GM19463 (cell line): ENCODE measurements at regions not wholly inside any gene's neighbourhood (a gene's known extent, or its start where the extent isn't known, plus 50 kb on each side); places are given as distances from the start of the nearest gene placed in this dataset.
"Not testable (repeated sequence)": the region's sequence is repeated elsewhere in the genome, so short reads cannot be mapped to it uniquely, and the experiment has no call there.

Experiments used
- ATAC-seq: cut with Tn5 transposase; IDR thresholded peaks from one replicate; pipeline ENCODE4 v1.9.1; 2021; ENCODE audit warnings: mild to moderate bottlenecking, moderate library complexity; ENCODE audit not compliant: unreplicated experiment

DNA sequence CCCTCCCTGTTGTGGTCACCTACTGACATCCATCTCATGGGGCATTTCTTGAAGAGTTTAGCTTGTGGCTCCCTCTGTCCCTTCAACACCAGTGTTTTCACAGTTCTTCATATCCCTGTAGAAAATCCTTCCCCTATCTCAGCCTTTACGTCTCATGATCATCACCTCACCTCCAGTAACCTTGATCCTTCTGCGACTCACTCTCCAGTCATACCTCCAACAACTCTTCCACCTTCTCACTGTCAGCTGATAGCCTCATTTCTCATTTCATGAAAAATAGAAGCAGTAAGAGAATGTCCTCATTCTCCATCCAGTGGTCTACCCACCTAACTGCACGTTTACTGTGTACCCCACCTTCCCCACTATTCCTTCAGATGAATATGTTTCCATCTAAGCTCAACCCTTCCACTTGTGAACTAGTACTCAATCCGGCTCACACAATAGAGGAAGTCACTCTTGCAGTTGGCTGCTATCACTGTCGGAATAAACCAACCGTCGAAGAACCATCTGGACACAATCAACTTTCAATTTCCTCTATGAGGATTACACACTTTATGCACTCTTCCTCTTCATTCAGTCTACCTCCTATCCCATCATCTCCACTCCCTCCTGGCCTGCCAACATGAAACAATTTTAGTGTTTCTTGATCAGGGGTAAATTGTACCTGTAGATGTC lies 256.0 kb downstream of the AHR start:
- no peak for ATAC-seq

DNA sequence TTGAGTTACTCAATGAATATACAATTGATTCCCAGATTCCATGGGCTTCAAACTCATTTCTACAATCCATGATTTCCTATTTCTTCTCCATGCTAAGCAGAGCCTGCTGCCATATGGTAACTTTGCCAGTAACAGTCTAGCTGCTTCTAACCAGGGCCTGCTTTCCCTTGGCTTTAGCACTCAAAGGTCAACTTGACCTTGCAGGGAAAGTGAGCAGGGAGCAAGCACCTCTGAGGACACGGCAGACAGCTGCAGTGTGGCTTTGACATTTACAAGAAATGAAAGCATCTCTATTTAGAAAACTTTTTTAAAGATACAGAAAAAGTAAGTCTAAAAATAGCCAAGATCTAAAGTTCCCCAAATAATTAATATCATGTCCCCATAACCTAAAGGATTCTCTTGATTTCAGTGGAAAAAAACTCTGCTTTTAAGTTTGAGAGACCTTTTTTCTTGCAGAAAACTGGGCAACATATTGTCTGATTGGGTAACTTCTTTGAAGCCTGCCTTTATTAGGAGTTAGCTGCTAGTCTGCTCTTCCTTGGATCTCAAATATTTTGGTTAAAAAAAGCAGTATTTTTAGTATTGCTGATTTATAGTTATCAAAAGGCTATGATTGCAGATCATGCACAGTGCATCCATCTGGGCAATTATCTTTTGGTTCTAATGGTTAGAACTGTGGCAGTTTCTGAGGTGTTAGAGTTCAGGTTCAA lies 257.9 kb downstream of the AHR start:
- ATAC-seq: peak; percentile 44

DNA sequence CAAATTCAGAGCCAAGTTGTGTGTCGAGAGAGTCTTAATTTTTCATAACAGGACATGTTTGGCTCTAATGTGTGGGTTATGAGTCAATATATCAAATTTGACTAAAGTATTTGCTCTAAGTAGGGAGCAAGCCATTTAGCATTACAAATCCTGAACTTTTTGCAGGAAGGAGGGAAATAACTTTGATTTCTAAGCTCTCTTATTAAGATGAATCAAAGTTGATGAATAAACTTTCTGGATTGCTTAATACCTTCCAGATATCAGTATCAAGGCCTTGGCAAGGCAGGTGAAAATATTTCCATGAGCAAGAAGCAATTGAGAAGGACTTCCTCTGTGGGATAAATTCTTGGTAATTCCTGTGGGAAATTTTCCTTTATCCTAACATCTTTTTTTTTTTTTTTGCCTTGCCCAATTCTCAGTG lies 258.8 kb downstream of the AHR start:
- ATAC-seq: no peak

DNA sequence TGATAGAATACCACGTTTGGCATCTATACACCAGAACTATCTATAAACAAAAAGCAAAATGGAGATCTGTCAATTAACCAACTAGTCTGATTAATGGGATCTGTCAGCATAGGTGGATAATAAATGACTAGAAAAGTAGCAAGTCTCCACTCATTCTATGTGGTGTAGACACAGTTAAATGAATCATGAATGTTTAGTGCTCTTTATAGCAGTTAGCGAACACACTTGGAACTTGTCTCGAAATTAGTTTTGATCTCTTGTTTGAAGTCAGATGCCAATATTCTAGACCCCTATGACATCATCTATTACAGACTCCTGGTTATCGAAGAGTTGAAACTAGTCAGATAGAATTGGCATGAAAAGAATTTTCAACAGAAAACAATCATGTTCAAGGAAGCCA lies 259.7 kb downstream of the AHR start:
- ATAC-seq: no peak

DNA sequence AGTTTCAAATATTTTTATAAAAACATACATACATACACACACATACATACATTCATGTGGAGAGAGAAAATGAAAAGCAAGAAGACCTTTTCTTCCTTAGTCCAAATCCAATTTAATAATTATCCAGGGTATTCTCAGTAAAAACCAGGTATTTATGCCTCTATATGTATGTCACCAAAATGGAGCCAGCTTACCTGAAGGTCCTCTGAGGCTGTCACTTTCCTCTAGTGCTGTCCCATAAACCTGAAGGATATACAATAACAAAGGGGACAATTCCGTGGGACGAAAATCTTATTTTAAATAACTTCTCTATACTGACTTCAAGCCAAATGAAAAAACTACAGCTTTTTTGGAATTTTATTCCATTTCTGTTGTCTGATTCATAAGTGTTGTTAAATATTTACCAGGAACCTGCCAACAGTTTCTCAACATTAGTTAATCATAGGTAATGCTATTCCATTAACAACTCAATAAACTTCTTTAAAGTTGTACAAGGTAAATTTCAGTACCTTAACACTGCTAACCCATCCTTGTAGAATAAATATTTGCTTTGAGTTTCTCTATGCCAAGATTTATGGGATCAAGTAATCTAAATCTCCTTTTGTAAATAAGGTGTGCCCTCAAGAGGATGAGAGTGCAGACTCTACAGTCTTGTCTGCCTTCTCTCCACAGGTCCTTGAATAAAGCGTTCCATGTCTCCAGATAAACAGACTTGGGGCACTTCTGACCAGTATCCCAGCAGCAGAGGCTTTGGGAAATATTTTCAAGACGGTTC lies 260.3 kb downstream of the AHR start:
- no peak for ATAC-seq

DNA sequence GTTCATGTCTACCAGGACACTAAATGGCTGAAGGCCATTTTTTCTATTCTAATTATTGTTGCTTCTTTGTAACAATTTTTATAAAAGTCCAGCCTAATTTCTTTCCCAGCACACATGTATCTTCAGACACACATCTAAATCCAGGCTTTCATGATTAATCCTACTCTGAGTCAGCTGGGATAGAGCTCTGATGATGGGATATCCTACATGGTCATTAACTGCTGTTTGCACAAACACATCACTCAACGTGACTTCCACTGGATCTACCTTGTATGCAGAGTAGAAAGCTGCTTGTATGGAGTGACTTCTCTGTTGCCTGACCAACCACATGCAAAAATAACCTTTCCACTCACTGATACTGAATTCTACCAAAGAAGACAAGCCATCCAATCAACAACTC lies 260.9 kb downstream of the AHR start:
- no peak for ATAC-seq

DNA sequence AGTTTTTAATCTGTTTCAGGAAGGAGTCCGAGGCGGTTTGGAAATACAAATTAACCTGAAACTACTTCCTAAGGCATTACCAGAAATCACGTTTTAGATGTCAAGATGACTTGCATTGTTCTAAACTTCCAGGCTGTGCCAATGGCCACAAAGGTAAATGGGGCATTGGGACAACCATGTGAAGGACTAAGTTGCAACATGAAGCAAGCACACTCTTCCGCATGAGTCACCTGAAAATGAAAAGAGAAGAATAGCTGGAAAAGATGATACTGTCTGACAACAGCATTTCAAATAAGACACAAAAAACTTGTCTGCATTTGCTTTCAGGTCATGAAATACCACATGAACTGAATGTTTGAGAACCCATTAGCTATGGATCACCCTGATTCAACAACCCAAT lies 262.1 kb downstream of the AHR start:
- ATAC-seq: no peak

DNA sequence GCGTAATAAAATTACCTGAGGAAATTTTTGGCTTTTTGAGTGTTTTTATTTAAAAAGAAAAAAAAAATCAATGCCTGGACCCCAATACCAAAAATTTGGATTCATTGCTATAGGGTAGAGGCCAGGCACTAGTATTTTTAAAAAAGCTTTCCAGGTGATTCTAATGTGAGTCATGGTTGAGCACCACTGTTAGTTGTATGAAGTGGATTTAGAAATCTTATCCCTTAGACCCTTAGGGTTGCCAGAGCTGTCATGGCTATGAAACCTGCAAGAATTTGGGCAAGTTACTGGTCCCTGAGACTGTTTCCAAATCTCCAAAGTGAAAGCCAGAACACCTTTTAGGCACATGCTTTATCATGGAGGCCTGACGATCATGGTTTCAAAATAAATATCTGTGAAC lies 262.5 kb downstream of the AHR start:
- no peak for ATAC-seq

DNA sequence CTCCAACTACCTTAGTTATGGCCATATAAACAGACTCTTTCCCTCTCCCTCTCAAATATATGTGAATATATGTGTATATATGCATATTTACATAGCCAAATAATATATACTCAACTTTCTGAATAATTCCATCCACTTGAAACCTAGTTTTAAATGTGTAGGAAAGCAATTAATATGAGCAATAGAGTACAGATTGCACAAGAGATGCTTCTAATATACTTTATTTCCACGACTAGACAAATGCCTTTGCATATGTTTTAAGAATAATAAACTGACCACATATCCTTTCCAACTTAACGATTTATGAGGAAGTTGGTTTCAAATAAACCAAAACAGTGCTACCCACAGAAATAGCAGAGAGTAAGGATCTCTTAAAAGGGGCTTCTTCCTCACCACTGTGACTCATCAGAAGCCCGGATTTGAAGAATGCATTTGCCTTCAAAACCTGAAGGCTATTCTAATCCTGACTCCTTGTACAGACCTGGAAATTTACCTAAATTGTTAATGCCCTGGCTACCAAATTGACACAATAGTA lies 266.3 kb downstream of the AHR start:
- ATAC-seq: no peak

DNA sequence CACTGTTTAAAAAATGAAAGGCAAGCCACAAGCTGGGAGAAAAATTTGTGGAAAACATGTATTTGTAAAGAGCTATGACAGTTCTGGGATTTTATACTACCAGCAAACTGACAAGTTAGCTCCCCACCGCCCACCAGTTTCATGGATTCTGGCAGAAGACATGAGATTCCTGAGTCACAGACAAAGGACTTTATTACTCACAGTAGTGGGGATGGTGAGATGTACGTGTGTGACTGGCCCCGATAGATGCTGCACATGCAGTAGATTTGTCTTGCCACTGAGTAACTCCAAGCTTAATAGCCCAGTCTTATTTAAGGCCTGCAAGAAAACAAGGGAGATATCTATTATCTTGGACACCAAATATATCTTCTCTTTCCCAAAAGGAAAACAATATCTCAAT lies 281.7 kb downstream of the AHR start:
- ATAC-seq: no peak

DNA sequence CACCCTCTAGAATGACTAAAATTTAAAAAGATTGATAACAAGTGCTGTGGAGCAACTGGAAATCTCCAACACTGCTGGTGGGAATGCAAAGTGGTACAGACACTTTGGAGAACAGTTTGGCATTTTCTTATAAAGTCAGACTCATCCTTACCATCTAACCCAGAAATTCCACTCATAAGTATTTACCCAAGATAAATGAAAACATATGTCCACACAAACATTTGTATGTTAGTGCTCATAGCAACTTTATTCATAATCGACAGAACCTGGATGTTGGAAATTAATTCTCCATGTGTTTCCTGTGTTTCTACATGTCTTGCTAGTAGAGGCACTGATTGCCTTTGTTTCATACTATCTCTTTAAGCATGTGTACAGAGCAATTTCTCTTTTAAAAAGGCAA lies 282.4 kb downstream of the AHR start:
- ATAC-seq: no peak

DNA sequence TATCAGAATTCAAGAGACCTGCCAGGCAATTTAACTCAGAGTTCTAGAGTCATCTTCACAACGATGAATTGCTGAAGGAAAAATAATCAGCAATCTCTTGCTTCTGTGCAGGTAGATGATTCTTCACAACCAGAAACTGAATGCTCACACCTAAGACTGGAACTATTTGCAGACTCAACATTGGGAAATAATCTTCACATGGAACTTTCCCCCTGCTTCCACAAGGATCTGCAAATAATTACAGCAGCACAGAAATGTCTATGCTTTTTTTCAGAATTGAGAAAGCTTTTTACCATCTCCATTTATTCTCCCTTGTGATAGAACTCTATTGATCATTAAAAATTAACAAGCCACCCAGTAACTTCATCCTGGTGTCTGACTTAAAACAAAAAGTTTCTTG lies 282.8 kb downstream of the AHR start:
- no peak for ATAC-seq

DNA sequence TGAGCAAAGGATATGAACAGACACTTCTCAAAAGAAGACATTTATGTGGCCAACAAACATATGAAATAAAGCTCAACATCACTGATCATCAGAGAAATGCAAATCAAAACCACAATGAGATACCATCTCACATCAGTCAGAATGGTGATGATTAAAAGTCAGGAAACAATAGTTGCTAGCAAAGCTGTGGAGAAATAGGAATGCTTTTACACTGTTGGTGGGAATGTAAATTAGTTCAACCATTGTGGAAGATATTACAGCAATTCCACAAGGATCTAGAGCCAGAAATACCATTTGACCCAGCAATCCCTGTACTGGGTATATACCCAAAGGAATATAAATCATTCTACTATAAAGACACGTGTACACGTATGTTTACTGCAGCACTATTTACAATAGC lies 284.2 kb downstream of the AHR start:
- ATAC-seq: not testable (repeated sequence)

DNA sequence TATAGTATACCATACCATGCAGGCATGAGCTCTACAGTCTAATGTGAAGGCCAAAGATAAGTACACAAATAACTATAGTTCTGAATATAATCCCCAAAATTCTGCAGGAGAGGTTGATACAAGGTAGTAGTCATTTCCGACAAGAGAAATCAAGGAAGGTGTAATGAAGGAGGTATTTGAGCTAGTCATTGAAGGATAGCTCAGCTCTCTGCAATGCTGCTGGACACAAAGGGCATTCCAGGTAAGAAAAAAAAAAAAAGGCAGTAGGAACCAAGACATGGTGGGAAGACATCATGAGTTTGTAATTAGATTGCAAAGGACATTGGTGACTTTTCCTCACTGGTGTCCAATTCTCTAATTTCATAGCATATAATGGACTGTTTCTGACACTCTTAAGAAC lies 285.3 kb downstream of the AHR start:
- ATAC-seq: no peak

DNA sequence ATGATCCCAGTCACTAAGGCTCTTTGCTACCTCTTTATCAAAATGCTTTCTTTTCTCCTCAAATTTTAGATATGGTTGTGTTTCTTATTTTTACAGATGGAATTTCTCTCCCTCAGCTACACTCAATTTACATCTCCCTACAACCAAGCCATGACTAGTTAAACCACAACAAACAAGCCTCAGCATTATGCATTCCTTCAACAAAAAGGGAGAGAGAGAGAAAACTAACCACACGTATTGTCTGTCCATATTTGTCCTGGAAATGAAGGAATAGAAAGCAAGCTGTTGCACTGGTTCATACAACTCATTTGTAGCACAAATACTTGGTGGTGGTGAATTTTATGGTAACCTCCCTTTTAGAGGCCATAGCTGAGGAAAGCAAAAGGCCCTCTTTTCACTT lies 286.4 kb downstream of the AHR start:
- ATAC-seq: no peak

DNA sequence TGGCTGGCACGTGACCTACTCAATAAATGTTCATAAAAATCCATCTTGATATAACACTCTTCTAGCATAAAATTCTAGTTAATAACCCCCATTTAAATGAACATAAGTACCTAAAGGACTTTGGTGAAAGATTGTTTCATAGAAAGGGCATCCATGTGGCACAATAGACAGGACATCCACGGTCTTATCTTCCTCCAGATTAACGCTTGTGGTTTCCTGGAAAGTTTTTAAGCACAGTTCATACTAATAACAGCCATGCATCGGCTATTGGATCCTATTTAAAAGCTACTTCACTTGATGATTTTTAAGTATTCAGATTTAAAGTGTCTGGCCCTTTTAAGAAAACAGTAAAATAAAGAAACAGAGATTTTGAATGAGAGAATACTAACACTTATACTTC lies 288.3 kb downstream of the AHR start:
- no peak for ATAC-seq

DNA sequence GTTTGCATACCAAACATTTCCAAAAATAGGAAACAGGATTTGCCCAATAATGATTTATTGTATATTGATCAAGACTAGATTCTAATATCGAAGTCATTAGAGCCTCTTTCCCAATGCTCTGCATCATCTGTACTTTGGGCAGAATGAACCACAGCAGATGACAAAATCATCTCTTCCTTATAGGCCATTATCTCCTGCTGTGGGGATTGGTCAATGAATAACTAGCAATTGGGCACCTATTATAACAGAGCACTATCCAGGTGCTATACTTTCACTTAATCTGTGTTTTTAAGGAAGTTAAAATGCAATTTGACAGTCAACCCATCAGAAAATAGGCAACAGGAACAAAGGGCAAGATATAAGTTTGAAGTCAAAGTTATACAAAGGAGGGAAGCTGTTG lies 290.3 kb downstream of the AHR start:
- no peak for ATAC-seq

DNA sequence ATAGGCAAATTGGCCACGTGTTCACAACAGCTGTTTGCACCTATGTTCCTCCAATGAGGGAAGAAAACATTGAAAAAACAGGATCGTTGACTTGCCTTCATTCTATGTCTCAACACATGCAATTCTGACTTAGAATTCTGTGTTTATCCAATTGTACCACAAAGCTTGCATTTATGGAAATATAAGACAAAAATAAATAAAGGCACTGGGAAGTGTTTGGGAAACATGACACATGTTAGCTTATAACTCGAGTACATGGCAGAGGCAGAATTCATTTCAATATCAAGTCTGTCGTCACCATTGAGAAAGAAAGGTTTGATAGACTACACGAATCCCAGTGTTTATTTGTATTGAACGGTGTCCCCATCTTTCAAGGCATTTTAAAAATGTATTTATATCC lies 291.2 kb downstream of the AHR start:
- ATAC-seq: no peak

DNA sequence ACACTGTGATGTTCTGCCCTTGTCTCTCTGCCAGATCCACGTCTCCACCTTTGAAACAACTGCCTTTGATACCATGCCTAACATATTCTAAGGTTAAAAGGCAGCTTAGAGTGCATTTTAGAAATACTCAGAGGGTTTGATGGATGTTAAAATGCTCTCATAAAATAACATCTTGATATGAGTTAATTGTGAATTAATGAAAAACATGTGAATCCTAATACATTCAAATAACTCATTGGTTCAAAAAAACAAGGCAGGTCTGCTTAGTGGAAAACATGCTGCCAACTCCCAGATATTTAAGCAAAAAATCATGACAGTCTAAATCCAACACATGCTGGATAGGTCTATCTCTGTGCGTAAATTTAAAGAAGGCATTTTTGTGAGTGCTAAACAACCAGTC lies 291.8 kb downstream of the AHR start:
- ATAC-seq: no peak

DNA sequence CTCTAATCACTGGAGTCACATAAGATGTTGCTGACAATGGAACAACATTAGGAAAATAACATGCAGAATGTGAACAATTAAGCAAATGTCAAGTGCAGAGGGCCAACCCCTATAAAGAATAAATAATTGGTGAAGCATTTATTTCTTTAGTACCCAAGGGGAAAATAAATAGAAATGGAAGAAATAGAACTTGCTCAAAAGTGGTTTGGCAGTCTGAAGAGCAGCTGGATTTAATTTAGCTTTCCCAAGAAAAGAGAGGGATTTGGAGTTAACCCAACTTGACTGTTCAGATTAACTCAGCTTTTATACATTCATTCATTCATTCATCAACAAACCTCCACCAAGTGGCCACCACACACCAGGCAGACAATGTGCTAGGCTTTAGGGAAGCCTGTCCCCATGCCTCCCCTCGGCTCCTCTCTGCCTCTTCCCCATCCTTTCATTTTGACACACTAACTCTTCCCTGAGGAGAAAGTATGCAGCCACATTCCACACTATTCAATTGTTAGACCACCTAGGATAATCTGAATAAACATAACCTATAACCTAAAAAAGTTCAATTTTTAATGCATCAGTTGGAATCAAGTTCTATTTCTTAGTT lies 295.5 kb downstream of the AHR start:
- ATAC-seq: no peak

DNA sequence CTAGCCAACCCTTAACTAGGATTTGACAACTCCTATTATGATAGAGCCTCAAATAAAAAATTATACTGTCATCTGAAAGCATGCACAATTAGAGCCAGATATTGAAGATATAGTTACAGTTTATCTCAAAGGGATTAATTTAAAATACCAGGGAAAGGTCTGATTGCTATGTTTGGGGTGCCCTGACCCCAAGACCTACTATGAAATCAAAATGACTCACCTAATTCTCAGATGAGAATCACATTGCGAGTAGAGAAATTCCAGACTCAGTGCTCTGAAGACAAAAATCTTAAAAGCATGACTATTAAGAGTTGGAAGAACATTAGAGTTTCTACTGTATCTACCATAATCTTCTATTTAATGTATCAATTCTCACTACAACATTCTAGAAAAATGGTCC lies 297.1 kb downstream of the AHR start:
- no peak for ATAC-seq
